ENCODE measurements at regions not wholly inside any gene's neighbourhood (a gene's known extent, or its start where the extent isn't known, plus 50 kb on each side); places are given as distances from the start of the nearest gene placed in this dataset.

DNA sequence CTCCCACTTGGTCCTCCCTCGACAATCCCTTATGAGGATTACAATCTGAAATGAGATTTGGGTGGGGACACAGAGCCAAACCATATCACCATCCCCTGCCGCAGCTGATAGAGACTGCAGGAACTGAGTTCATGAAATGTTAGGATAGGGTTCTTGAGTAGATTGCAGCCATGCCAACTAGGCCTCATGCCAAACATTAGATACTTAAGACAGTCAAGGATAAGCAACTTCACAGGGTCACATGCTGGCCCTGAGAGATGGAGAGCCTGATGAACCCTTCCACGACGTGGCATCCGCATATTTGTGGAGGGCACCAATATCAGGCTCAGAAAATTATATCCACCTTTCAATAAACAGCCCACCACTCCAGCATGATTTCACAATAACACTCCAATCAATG is 121.3 kb downstream of the ALDH8A1 start:
- H3K9me3 ChIP-seq, result peaks cover 0 to 3% (median 0%) of the 10 kb centered on the region in 4 donors
- no peaks in the 10 kb centered on the region for H3K36me3 ChIP-seq
- no peak for TF ChIP-seq POLR2A (IDR thresholded peaks at IDR 0.05)
- no peak for TF ChIP-seq CTCF (IDR thresholded peaks at IDR 0.05)
- peaks cover 0 to 9% (median 0%) of the 10 kb centered on the region in 4 donors for H3K4me1 ChIP-seq
- DNase-seq, result no peak
- H3K27me3 ChIP-seq, result no peaks in the 10 kb centered on the region
- no peak overlapping the region for H3K27ac ChIP-seq
- H3K4me3 ChIP-seq, result no peak overlapping the region

GRCh38 chr6:134826889-134827737 is 122.8 kb downstream of the ALDH8A1 start:
- H3K36me3 ChIP-seq, result no peaks in the 10 kb centered on the region
- peak overlapping the region in 1 of 4 donors; percentile 10 for H3K27ac ChIP-seq
- no peak overlapping the region for H3K4me3 ChIP-seq
- peaks cover 0 to 21% (median 1%) of the 10 kb centered on the region in 4 donors for H3K4me1 ChIP-seq
- H3K27me3 ChIP-seq, result no peaks in the 10 kb centered on the region
- DNase-seq, result no peak
- H3K9me3 ChIP-seq, result peaks cover 0 to 3% (median 0%) of the 10 kb centered on the region in 4 donors
- no peak for TF ChIP-seq CTCF (IDR thresholded peaks at IDR 0.05)
- no peak for TF ChIP-seq POLR2A (IDR thresholded peaks at IDR 0.05)

GRCh38 chr6:134823710-134824034 is 126.2 kb downstream of the ALDH8A1 start:
- peak overlapping the region in 1 of 4 donors; percentile 48 for H3K27ac ChIP-seq
- peaks cover 0 to 16% (median 1%) of the 10 kb centered on the region in 4 donors for H3K4me1 ChIP-seq
- TF ChIP-seq CTCF (IDR thresholded peaks at IDR 0.05) (no peak), POLR2A (IDR thresholded peaks at IDR 0.05) (no peak)
- no peak overlapping the region for H3K4me3 ChIP-seq
- no peaks in the 10 kb centered on the region for H3K27me3 ChIP-seq
- no peaks in the 10 kb centered on the region for H3K36me3 ChIP-seq
- peaks cover 0 to 3% (median 0%) of the 10 kb centered on the region in 4 donors for H3K9me3 ChIP-seq
- peak in 1 of 3 donors; percentile 51 for DNase-seq

- TF ChIP-seq POLR2A (IDR thresholded peaks at IDR 0.05), result no peak
- TF ChIP-seq CTCF (IDR thresholded peaks at IDR 0.05), result peak; percentile 35 to 98 (median 85)
- peaks cover 0 to 16% (median 1%) of the 10 kb centered on the region in 4 donors for H3K4me1 ChIP-seq
- peak in 1 of 3 donors; percentile 58 for DNase-seq
- no peaks in the 10 kb centered on the region for H3K36me3 ChIP-seq
- H3K9me3 ChIP-seq, result peaks cover 0 to 3% (median 0%) of the 10 kb centered on the region in 4 donors
- no peaks in the 10 kb centered on the region for H3K27me3 ChIP-seq
- H3K27ac ChIP-seq, result peak overlapping the region in 1 of 4 donors; percentile 48
- H3K4me3 ChIP-seq, result no peak overlapping the region
Observed at GRCh38 chr6:134822920-134823709, 126.8 kb downstream of the ALDH8A1 start.

DNA sequence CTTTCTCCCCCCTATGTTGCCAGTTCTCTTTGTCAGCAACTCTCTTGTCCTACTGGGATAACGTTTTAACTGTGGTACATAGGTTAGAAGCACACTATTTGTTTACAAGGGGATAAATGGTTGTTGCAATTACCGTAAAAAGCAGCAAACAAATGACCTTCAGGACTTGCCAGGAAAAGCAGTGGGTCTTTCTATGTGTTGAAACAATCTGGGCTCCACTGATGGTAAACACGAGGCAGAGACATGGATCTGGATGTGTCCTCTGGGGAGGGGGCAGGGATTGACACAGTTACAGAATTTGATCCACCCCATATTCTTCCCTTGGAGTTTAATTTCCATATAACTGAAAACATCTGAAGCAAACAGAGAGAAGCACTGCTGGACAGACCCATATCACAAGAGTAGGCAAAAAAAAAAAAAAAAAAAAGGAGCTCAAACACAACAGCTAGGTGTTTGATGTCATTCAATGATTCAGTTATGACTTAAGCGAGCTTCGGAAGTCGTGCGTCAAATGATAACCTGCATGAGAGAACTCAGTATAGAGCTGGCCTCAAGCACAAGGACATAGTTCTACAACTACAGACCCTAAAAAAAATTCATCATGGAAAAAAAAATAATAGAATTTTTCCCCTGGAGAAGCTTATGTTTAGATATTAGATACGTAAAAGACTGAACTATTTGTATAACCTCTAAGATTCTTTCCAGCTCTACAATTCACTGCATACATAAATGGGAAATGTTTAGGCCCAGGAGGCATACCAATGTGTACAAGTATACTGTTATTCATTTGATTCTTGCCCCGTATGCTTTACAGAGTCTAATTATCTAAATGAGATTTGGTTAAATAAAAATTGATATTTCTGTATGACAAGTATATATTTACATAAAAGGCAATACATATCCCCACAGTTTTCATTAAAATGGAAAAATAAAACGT is 127.7 kb downstream of the ALDH8A1 start:
- Histone ChIP-seq H3K27ac (no peak overlapping the region), H3K27me3 (no peaks in the 10 kb centered on the region)
- TF ChIP-seq POLR2A (IDR thresholded peaks at IDR 0.05) (no peak), CTCF (IDR thresholded peaks at IDR 0.05) (no peak)

More for the DNA sequence above, 127.7 kb downstream of the ALDH8A1 start:
- no peak for DNase-seq
- H3K4me1 ChIP-seq, result peaks cover 0 to 16% (median 1%) of the 10 kb centered on the region in 4 donors
- no peak overlapping the region for H3K4me3 ChIP-seq
- no peaks in the 10 kb centered on the region for H3K36me3 ChIP-seq
- H3K9me3 ChIP-seq, result peaks cover 0 to 3% (median 0%) of the 10 kb centered on the region in 4 donors

Measured in Peyer's patch (tissue), 4 donors.